GM12891 (cell line): ENCODE measurements at regions not wholly inside any gene's neighbourhood (a gene's known extent, or its start where the extent isn't known, plus 50 kb on each side); places are given as distances from the start of the nearest gene placed in this dataset.

ENCODE experiments used
- POLR2A ChIP-seq: IDR thresholded peaks from 2 replicates; pipeline ENCODE4 v1.6.1; 2011; ENCODE audit warnings: low read depth, low read length, control low read depth
- POLR2AphosphoS5 ChIP-seq: IDR thresholded peaks from 2 replicates; pipeline ENCODE4 v1.6.1; 2011; ENCODE audit warnings: low read depth, low read length, control low read depth
- TAF1 ChIP-seq: IDR thresholded peaks from 2 replicates; pipeline ENCODE4 v1.6.1; 2011; ENCODE audit warnings: low read depth, low read length, control low read depth

GRCh38 chr4:134422776-134423175 lies 221.2 kb upstream of the PABPC4L start:
- no peak for TF ChIP-seq TAF1
- TF ChIP-seq POLR2A, result no peak
- no peak for TF ChIP-seq POLR2AphosphoS5
